GM12878 (cell line): ENCODE measurements at regions not wholly inside any gene's neighbourhood (a gene's known extent, or its start where the extent isn't known, plus 50 kb on each side); places are given as distances from the start of the nearest gene placed in this dataset.

ENCODE experiments used
- ATAC-seq: fragments of 200-7000 bp; cut with Tn5 transposase; 3 replicates; pipeline ENCODE4 v1.9.1; 2020; ENCODE audit warnings: mild to moderate bottlenecking, moderate library complexity
- BruUV-seq: library from RNA; stranded (reverse); fragments of 400-500 nt; replicated peaks from 2 replicates; lab custom pipeline; 2021; lab: Mats Ljungman, UMichigan
- CTCF ChIA-PET: fragments of 300-600 bp; sonication (Branson Sonifier 250); formaldehyde crosslinking; extraction: SDS; loops from one replicate; lab custom pipeline; 2021; ENCODE audit warnings: inconsistent platforms; lab: Yijun Ruan, JAX
- POLR2A ChIA-PET: fragments of 350-600 bp; formaldehyde crosslinking; extraction: SDS; loops from one replicate; lab custom pipeline; 2021; ENCODE audit warnings: inconsistent platforms; lab: Charles Lee
- RAD21 ChIA-PET: fragments of 300-600 bp; sonication (Branson Sonifier 250); formaldehyde crosslinking; loops from one replicate; lab custom pipeline; 2023; ENCODE audit warnings: antibody characterized with exemption; ENCODE audit not compliant: unreplicated experiment; lab: Charles Lee
- SMC1A ChIA-PET: fragments of 300-600 bp; sonication (Branson Sonifier 250); formaldehyde crosslinking; loops from one replicate; lab custom pipeline; 2023; ENCODE audit not compliant: unreplicated experiment, uncharacterized antibody; lab: Charles Lee
- DNase-seq: peaks from one replicate; pipeline ENCODE4 v3.0.0-alpha.2; 2011; ENCODE audit warnings: low read depth, low spot score
- FAIRE-seq: peaks from 3 replicates; lab custom pipeline; 2011; peaks lifted over from hg19 to GRCh38; lab: Jason Lieb, UNC
- H2AFZ ChIP-seq: 2 replicates; pipeline ENCODE4 v1.6.0; 2011; ENCODE audit warnings: low read depth, low read length, control low read depth; ENCODE audit not compliant: control insufficient read depth
- H3K27ac ChIP-seq: 2 replicates; pipeline ENCODE4 v1.5.1; 2011; ENCODE audit warnings: control low read depth; ENCODE audit not compliant: control insufficient read depth, insufficient read depth
- H3K27me3 ChIP-seq, 2 experiments: replicated peaks in 1 of 2; 2 replicates each; pipeline versions ENCODE4 v1.6.0 to v1.6.1; 2011; ENCODE audit warnings: low read length in 1 of 2; ENCODE audit not compliant: control insufficient read depth in 2 of 2, insufficient read depth in 2 of 2
- H3K36me3 ChIP-seq, 2 experiments: 2 replicates each; pipeline ENCODE4 v1.5.1; 2011; ENCODE audit warnings: low read length in 1 of 2; ENCODE audit not compliant: control insufficient read depth in 2 of 2, insufficient read depth in 2 of 2
- H3K4me1 ChIP-seq: 2 replicates; pipeline ENCODE4 v1.6.1; 2011; ENCODE audit warnings: mild to moderate bottlenecking, low read length, moderate library complexity, mixed read lengths; ENCODE audit not compliant: control insufficient read depth, insufficient read depth
- H3K4me2 ChIP-seq: 2 replicates; pipeline ENCODE4 v1.6.0; 2011; ENCODE audit warnings: control low read depth; ENCODE audit not compliant: control insufficient read depth, insufficient read depth
- H3K4me3 ChIP-seq: fragments of 200-600 bp; sonication (generic); 2 replicates; pipeline ENCODE4 v1.5.1; 2016
- H3K79me2 ChIP-seq: 2 replicates; pipeline ENCODE4 v1.6.0; 2011; ENCODE audit warnings: low read length; ENCODE audit not compliant: control insufficient read depth, insufficient read depth
- H3K9ac ChIP-seq: 2 replicates; pipeline ENCODE4 v1.8.0; 2011; ENCODE audit warnings: low read length, control low read depth, mixed read lengths; ENCODE audit not compliant: control insufficient read depth, insufficient read depth
- H3K9me3 ChIP-seq: replicated peaks from 3 replicates; pipeline ENCODE4 v1.5.1; 2011; ENCODE audit warnings: mild to moderate bottlenecking, low read length; ENCODE audit not compliant: control insufficient read depth, insufficient read depth
- H4K20me1 ChIP-seq: 2 replicates; pipeline ENCODE4 v1.6.0; 2011; ENCODE audit not compliant: control insufficient read depth, insufficient read depth
- CHD4 ChIP-seq: fragments of 200-600 bp; sonication (generic); IDR thresholded peaks from 2 replicates; pipeline ENCODE4 v1.6.1; 2016; ENCODE audit warnings: mild to moderate bottlenecking
- E4F1 ChIP-seq: fragments of 450-650 bp; IDR thresholded peaks from 2 replicates; pipeline ENCODE4 v1.6.1; 2018; ENCODE audit warnings: borderline replicate concordance, mild to moderate bottlenecking; ENCODE audit not compliant: partially characterized antibody
- EP300 ChIP-seq, 2 experiments: fragments of 150-350 bp in 1 of 2; IDR thresholded peaks; 2 replicates each; pipeline ENCODE4 v1.6.1; 2011 to 2012; ENCODE audit warnings: low read depth in 2 of 2, low read length in 2 of 2, borderline replicate concordance in 1 of 2, improper control_type of control experiment in 1 of 2, inconsistent platforms in 1 of 2; ENCODE audit not compliant: control insufficient read depth in 1 of 2
- FOXK2 ChIP-seq: fragments of 450-650 bp; IDR thresholded peaks from 2 replicates; pipeline ENCODE4 v1.6.1; 2017; ENCODE audit warnings: mild to moderate bottlenecking, moderate library complexity
- KDM1A ChIP-seq: fragments of 200-600 bp; sonication (generic); IDR thresholded peaks from 2 replicates; pipeline ENCODE4 v1.6.1; 2016; ENCODE audit warnings: borderline replicate concordance
- RB1 ChIP-seq: fragments of 450-650 bp; formaldehyde crosslinking; IDR thresholded peaks from 2 replicates; pipeline ENCODE4 v1.6.1; 2017; ENCODE audit warnings: mild to moderate bottlenecking, borderline replicate concordance
- RFX5 ChIP-seq: IDR thresholded peaks from 2 replicates; pipeline ENCODE4 v1.6.1; 2011; ENCODE audit warnings: low read depth, low read length, improper control_type of control experiment
- SMAD5 ChIP-seq: IDR thresholded peaks from 2 replicates; pipeline ENCODE4 v1.6.1; 2016; ENCODE audit warnings: antibody characterized with exemption, low read depth
- SMC3 ChIP-seq: IDR thresholded peaks from 2 replicates; pipeline ENCODE4 v1.6.1; 2011; ENCODE audit warnings: low read length, improper control_type of control experiment, borderline replicate concordance
- SUPT20H ChIP-seq: IDR thresholded peaks from 2 replicates; pipeline ENCODE4 v1.6.1; 2011; ENCODE audit warnings: low read depth, mild to moderate bottlenecking, low read length, moderate library complexity, borderline replicate concordance; ENCODE audit not compliant: control insufficient read depth
- USF1 ChIP-seq: IDR thresholded peaks from 2 replicates; pipeline ENCODE4 v1.6.1; 2011; ENCODE audit warnings: borderline replicate concordance, low read depth, mild to moderate bottlenecking, moderate library complexity, mixed read lengths, low read length; ENCODE audit not compliant: insufficient read depth; ENCODE audit errors: extremely low read length
- WGBS: methylation state at CpG from one replicate; pipeline ENCODE4 v1.1.6; 2016; ENCODE audit warnings: low lambda C conversion rate; ENCODE audit not compliant: insufficient replicate concordance, insufficient coverage; ENCODE audit errors: missing lambda C conversion rate; 5-methylcytosine and 5-hydroxymethylcytosine counted together
- in situ Hi-C: fragments of 300-500 bp; cut with MboI; formaldehyde crosslinking; loops from 9 replicates; pipeline ENCODE4 v1.14.3; 2018; ENCODE audit warnings: mixed read lengths
- intact Hi-C: fragments of 100-400 bp; cut with micrococcal nuclease; formaldehyde crosslinking; loops from one replicate; pipeline ENCODE4 v1.14.2; 2022; ENCODE audit not compliant: unreplicated experiment

GRCh38 chr2:238561230-238561629 is 134.5 kb downstream of the ASB1 start:
- RAD21 ChIA-PET = no interaction called here
- Histone ChIP-seq H4K20me1 (no peaks in the 10 kb centered on the region), H3K36me3 (no peaks in the 10 kb centered on the region)
- ATAC-seq = no peak
- in situ Hi-C loops = no loop called here
- TF ChIP-seq USF1 = no peak
- no peak for TF ChIP-seq RFX5
- TF ChIP-seq SMC3 = no peak
- no peak for TF ChIP-seq FOXK2
- no peak for TF ChIP-seq EP300 (IDR thresholded peaks at IDR 0.05; ENCODE audit: borderline replicate concordance in 1 of 2, control insufficient read depth in 1 of 2, low read depth in 2 of 2, low read length in 2 of 2)
- TF ChIP-seq RB1 = no peak
- no peak for TF ChIP-seq E4F1
- no peak for TF ChIP-seq SUPT20H
- TF ChIP-seq KDM1A = no peak
- TF ChIP-seq CHD4 = no peak
- no peak for TF ChIP-seq SMAD5
- TF ChIP-seq, all 136 proteins: peak for 0
- Histone ChIP-seq H3K4me3 (no peak overlapping the region), H3K27me3 (no peaks in the 10 kb centered on the region; a peak in 1 of 4 replicates), H3K4me1 (no peaks in the 10 kb centered on the region), H3K4me2 (no peak overlapping the region), H3K27ac (no peak overlapping the region), H3K9me3 (no peaks in the 10 kb centered on the region), H3K79me2 (no peaks in the 10 kb centered on the region), H3K9ac (no peak overlapping the region), H2AFZ (no peak overlapping the region)
- ChIA-PET POLR2A (no interaction called here), SMC1A (no interaction called here), CTCF (no interaction called here)
- intact Hi-C loops = no loop called here
- DNase-seq (no peak), FAIRE-seq (no peak)
- no TSS peak for BruUV-seq
- 21% methylated on average over 6 of the region's 6 CpGs for WGBS
